K562 (cell line): ENCODE measurements at regions not wholly inside any gene's neighbourhood (a gene's known extent, or its start where the extent isn't known, plus 50 kb on each side); places are given as distances from the start of the nearest gene placed in this dataset.

Experiments
- ATAC-seq: fragments of 200-7000 bp; cut with Tn5 transposase; 3 replicates; pipeline ENCODE4 v1.9.1; 2020; ENCODE audit warnings: moderate library complexity
- BruUV-seq: library from RNA; stranded (reverse); fragments of 400-500 nt; replicated peaks from 2 replicates; lab custom pipeline; 2021; lab: Mats Ljungman, UMichigan
- CTCF ChIA-PET: fragments of 300-600 bp; formaldehyde crosslinking; extraction: SDS; loops from one replicate; lab custom pipeline; 2021; ENCODE audit warnings: low intra/inter-chr PET ratio; lab: Yijun Ruan, JAX
- POLR2A ChIA-PET: fragments of 300-600, 350-650 bp; sonication (Branson Sonifier 250); formaldehyde crosslinking; extraction: SDS; loops from one replicate; lab custom pipeline; 2021; ENCODE audit warnings: antibody characterized with exemption, inconsistent platforms; lab: Yijun Ruan, JAX
- DNase-seq, 4 experiments: peaks; one replicate each; pipeline versions ENCODE4 v3.0.0 to v3.0.0-alpha.2; 2011 to 2018; ENCODE audit warnings: low spot score in 3 of 4, mixed read lengths in 3 of 4; ENCODE audit errors: extremely low read depth in 1 of 4
- FAIRE-seq: peaks from 2 replicates; lab custom pipeline; 2011; peaks lifted over from hg19 to GRCh38; lab: Jason Lieb, UNC
- H2AFZ ChIP-seq: 2 replicates; pipeline ENCODE4 v1.6.0; 2011; ENCODE audit warnings: low read depth, low read length, control low read depth, inconsistent platforms
- H3K27ac ChIP-seq: fragments of 200-600 bp; 3 replicates; pipeline ENCODE4 v1.8.0; 2011; ENCODE audit warnings: low read depth, mild to moderate bottlenecking, control low read depth, inconsistent platforms, low read length, moderate library complexity, mixed read lengths; ENCODE audit errors: extremely low read depth
- H3K27me3 ChIP-seq, 2 experiments: fragments of 300-600 bp in 1 of 2; 2 replicates in 1 of 2; 3 replicates in 1 of 2; pipeline versions ENCODE4 v1.6.0 to v1.8.0; 2011; ENCODE audit warnings: inconsistent platforms in 2 of 2, low read length in 2 of 2, mild to moderate bottlenecking in 1 of 2, mixed read lengths in 1 of 2, moderate library complexity in 1 of 2; ENCODE audit not compliant: control insufficient read depth in 2 of 2, insufficient read depth in 2 of 2
- H3K36me3 ChIP-seq: fragments of 300-600 bp; 3 replicates; pipeline ENCODE4 v1.8.0; 2011; ENCODE audit warnings: mild to moderate bottlenecking, low read length, inconsistent platforms; ENCODE audit not compliant: control insufficient read depth, insufficient read depth
- H3K4me1 ChIP-seq, 2 experiments: fragments of 200-600 bp in 1 of 2; replicated peaks in 1 of 2; 2 replicates in 1 of 2; 3 replicates in 1 of 2; pipeline versions ENCODE4 v1.5.1 to v1.8.0; 2011; ENCODE audit warnings: inconsistent platforms in 2 of 2, low read length in 2 of 2, mild to moderate bottlenecking in 1 of 2, mixed read lengths in 1 of 2, moderate library complexity in 1 of 2; ENCODE audit not compliant: control insufficient read depth in 2 of 2, insufficient read depth in 2 of 2
- H3K4me2 ChIP-seq: 2 replicates; pipeline ENCODE4 v1.6.1; 2011; ENCODE audit warnings: low read length, control low read depth, inconsistent platforms, mixed read lengths; ENCODE audit not compliant: insufficient read depth
- H3K4me3 ChIP-seq: fragments of 200-600 bp; sonication (generic), shearing (Covaris generic); 2 replicates; pipeline ENCODE4 v1.5.1; 2016; ENCODE audit warnings: control low read depth, inconsistent platforms
- H3K79me2 ChIP-seq: fragments of 200-600 bp; 3 replicates; pipeline ENCODE4 v1.8.0; 2011; ENCODE audit warnings: low read length, inconsistent platforms; ENCODE audit not compliant: control insufficient read depth, insufficient read depth
- H3K9ac ChIP-seq, 2 experiments: 2 replicates each; pipeline versions ENCODE4 v1.6.0 to v1.6.1; 2011; ENCODE audit warnings: low read depth in 2 of 2, low read length in 2 of 2, control low read depth in 1 of 2, inconsistent platforms in 1 of 2, mild to moderate bottlenecking in 1 of 2, mixed read lengths in 1 of 2; ENCODE audit not compliant: insufficient read depth in 1 of 2
- H3K9me1 ChIP-seq: one replicate; pipeline ENCODE4 v1.6.0; 2011; ENCODE audit warnings: inconsistent platforms, mild to moderate bottlenecking, low read length, moderate library complexity; ENCODE audit not compliant: control insufficient read depth, insufficient read depth
- H3K9me3 ChIP-seq: replicated peaks from 2 replicates; pipeline ENCODE4 v1.5.1; 2011; ENCODE audit warnings: low read depth, low read length, inconsistent platforms; ENCODE audit not compliant: control insufficient read depth, insufficient read depth
- H4K20me1 ChIP-seq: replicated peaks from 2 replicates; pipeline ENCODE4 v1.6.1; 2011; ENCODE audit warnings: low read length, inconsistent platforms, mixed read lengths; ENCODE audit not compliant: control insufficient read depth, insufficient read depth
- HNRNPL ChIP-seq: fragments of 200-400 bp; formaldehyde crosslinking; IDR thresholded peaks from 2 replicates; pipeline ENCODE4 v1.6.1; 2017; ENCODE audit warnings: low read depth, mild to moderate bottlenecking, low read length
- NFE2L1 ChIP-seq: fragments of 450-650 bp; IDR thresholded peaks from 2 replicates; pipeline ENCODE4 v1.6.1; 2016; ENCODE audit warnings: missing genetic modification characterization, low read depth, mild to moderate bottlenecking, missing compliant biosample characterization, moderate library complexity, borderline replicate concordance
- NFIC ChIP-seq: fragments of 450-650 bp; IDR thresholded peaks from 2 replicates; pipeline ENCODE4 v1.6.1; 2017; ENCODE audit warnings: mild to moderate bottlenecking, inconsistent platforms
- WGBS: fragments of 100-300 bp; shearing (Covaris generic); methylation state at CpG from one replicate; pipeline ENCODE4 v1.1.6; 2016; ENCODE audit warnings: low coverage, mixed read lengths; ENCODE audit not compliant: insufficient coverage; ENCODE audit errors: missing lambda C conversion rate; 5-methylcytosine and 5-hydroxymethylcytosine counted together
- in situ Hi-C: fragments of 300-500 bp; cut with MboI; formaldehyde crosslinking; loops from 4 replicates; pipeline ENCODE4 v1.15.0; 2018; ENCODE audit warnings: inconsistent platforms, mixed read lengths
- intact Hi-C: fragments of 100-400 bp; cut with micrococcal nuclease; formaldehyde crosslinking; loops from 2 replicates; pipeline ENCODE4 v1.14.2; 2022
- TF ChIP-seq, protein P1 (sequence below), 2 experiments: IDR thresholded peaks; 2 replicates each; pipeline ENCODE4 v1.6.1; 2012; ENCODE audit warnings: improper control_type of control experiment in 2 of 2, low read depth in 2 of 2, low read length in 2 of 2, borderline replicate concordance in 1 of 2
- TF ChIP-seq, protein P2 (sequence below): fragments of 250-450 bp; sonication (Bioruptor Pico); IDR thresholded peaks from 2 replicates; pipeline ENCODE4 v1.5.0; 2020; ENCODE audit warnings: mild to moderate bottlenecking
- TF ChIP-seq, protein P3 (sequence below): sonication (generic); formaldehyde crosslinking; IDR thresholded peaks from 2 replicates; pipeline ENCODE4 v1.8.0; 2022; ENCODE audit warnings: mild to moderate bottlenecking, low read depth, missing genetic modification reagents

DNA sequence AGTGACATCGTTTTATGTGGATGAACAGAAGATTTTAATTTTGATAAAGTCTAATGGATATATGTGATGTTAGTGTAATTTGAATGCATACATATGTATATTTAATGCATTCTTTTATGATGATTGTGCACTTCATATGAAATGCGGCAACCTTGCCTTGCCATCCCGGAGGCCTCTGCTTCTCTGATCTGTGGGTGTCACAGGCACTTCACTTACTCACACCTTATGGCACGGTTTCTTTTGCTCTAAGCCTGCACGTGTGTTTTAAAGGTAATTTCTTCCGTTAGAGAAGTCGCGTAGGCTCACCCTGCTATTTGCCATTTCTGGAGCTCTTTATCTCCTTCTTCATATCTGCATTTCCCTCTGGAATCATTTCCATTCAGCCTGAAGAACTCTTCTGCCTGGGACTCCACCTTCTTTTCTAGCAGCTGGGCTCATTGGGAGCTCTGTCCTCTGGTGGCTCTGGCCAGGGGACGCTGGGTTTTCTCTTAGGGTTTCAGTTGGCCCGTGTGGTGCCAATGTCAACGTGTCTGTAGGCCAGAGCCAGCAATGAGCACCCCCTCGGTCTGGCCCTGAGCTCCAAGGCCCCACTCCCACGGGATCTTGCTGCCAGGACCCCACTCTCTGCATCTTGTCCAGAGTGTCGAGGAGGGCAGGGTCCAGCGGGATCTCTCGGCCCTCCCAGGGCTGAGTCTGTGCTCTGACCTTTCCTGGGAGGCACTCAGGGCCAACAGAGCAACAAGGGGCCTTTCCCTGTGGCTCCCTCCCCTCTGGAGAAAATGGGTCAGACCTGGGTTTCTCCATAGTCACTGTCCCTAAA is 97.3 kb downstream of the RTP5 start (continued):
- TF ChIP-seq, protein P1, sequence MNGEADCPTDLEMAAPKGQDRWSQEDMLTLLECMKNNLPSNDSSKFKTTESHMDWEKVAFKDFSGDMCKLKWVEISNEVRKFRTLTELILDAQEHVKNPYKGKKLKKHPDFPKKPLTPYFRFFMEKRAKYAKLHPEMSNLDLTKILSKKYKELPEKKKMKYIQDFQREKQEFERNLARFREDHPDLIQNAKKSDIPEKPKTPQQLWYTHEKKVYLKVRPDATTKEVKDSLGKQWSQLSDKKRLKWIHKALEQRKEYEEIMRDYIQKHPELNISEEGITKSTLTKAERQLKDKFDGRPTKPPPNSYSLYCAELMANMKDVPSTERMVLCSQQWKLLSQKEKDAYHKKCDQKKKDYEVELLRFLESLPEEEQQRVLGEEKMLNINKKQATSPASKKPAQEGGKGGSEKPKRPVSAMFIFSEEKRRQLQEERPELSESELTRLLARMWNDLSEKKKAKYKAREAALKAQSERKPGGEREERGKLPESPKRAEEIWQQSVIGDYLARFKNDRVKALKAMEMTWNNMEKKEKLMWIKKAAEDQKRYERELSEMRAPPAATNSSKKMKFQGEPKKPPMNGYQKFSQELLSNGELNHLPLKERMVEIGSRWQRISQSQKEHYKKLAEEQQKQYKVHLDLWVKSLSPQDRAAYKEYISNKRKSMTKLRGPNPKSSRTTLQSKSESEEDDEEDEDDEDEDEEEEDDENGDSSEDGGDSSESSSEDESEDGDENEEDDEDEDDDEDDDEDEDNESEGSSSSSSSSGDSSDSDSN (IDR thresholded peaks at IDR 0.05; ENCODE audit: borderline replicate concordance in 1 of 2, low read depth in 2 of 2, low read length in 2 of 2), result no peak
- TF ChIP-seq NFE2L1 (tag) (no peak), HNRNPL (no peak)

- in situ Hi-C loops, result no loop called here
- no peaks in the 10 kb centered on the region for H3K9me3 ChIP-seq
- ChIA-PET POLR2A (interaction anchor here (0.7 kb wide), 1 partner anchor 8 kb away, joined by 3 read pairs; no protein-coding TSS in a partner anchor), CTCF (no interaction called here)
- WGBS, result 84% methylated on average over 17 of the region's 17 CpGs
- H3K27ac ChIP-seq, result no peak overlapping the region
- H3K79me2 ChIP-seq, result no peaks in the 10 kb centered on the region
- FAIRE-seq (no peak), DNase-seq (no peak), ATAC-seq (no peak)
- no peak overlapping the region for H2AFZ ChIP-seq
- H3K27me3 ChIP-seq, result no peaks in the 10 kb centered on the region
- intact Hi-C loops, result no loop called here
- peak overlapping the region in 1 of 2 experiments; percentile 71; a peak in 1 of 4 replicates for H3K9ac ChIP-seq
- H3K9me1 ChIP-seq, result no peaks in the 10 kb centered on the region
- no TSS peak for BruUV-seq
- no peaks in the 10 kb centered on the region for H4K20me1 ChIP-seq
- H3K4me2 ChIP-seq, result no peak overlapping the region
- no peaks in the 10 kb centered on the region for H3K36me3 ChIP-seq
- H3K4me1 ChIP-seq, result peaks cover 9 to 17% of the 10 kb centered on the region in 2 experiments
- no peak overlapping the region for H3K4me3 ChIP-seq
- no peak for TF ChIP-seq NFIC
- TF ChIP-seq, protein P2, sequence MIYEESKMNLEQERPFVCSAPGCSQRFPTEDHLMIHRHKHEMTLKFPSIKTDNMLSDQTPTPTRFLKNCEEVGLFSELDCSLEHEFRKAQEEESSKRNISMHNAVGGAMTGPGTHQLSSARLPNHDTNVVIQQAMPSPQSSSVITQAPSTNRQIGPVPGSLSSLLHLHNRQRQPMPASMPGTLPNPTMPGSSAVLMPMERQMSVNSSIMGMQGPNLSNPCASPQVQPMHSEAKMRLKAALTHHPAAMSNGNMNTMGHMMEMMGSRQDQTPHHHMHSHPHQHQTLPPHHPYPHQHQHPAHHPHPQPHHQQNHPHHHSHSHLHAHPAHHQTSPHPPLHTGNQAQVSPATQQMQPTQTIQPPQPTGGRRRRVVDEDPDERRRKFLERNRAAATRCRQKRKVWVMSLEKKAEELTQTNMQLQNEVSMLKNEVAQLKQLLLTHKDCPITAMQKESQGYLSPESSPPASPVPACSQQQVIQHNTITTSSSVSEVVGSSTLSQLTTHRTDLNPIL (CRISPR knock-in tag), result no peak
- TF ChIP-seq, protein P3, sequence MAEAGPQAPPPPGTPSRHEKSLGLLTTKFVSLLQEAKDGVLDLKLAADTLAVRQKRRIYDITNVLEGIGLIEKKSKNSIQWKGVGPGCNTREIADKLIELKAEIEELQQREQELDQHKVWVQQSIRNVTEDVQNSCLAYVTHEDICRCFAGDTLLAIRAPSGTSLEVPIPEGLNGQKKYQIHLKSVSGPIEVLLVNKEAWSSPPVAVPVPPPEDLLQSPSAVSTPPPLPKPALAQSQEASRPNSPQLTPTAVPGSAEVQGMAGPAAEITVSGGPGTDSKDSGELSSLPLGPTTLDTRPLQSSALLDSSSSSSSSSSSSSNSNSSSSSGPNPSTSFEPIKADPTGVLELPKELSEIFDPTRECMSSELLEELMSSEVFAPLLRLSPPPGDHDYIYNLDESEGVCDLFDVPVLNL (CRISPR knock-in tag), result no peak
These were observed 98.1 kb downstream of the RTP5 start for GRCh38 chr2:241967467-241968144.
